C4-2B (cell line): ENCODE measurements at regions not wholly inside any gene's neighbourhood (a gene's known extent, or its start where the extent isn't known, plus 50 kb on each side); places are given as distances from the start of the nearest gene placed in this dataset.

ENCODE experiments used
- H3K27ac ChIP-seq: fragments of 450-650 bp; 2 replicates; pipeline ENCODE4 v1.5.1; 2017
- ZFX ChIP-seq: fragments of 450-650 bp; IDR thresholded peaks from 2 replicates; pipeline ENCODE4 v1.6.1; 2017
- TF ChIP-seq, protein P1 (sequence below): fragments of 450-650 bp; conservative IDR thresholded peaks from 2 replicates; pipeline ENCODE4 v1.5.1; 2017; ENCODE audit warnings: mild to moderate bottlenecking

GRCh38 chr2:146119586-146119985 lies 1599.7 kb upstream of the ZEB2 start:
- H3K27ac ChIP-seq, result no peak overlapping the region
- TF ChIP-seq, protein P1, sequence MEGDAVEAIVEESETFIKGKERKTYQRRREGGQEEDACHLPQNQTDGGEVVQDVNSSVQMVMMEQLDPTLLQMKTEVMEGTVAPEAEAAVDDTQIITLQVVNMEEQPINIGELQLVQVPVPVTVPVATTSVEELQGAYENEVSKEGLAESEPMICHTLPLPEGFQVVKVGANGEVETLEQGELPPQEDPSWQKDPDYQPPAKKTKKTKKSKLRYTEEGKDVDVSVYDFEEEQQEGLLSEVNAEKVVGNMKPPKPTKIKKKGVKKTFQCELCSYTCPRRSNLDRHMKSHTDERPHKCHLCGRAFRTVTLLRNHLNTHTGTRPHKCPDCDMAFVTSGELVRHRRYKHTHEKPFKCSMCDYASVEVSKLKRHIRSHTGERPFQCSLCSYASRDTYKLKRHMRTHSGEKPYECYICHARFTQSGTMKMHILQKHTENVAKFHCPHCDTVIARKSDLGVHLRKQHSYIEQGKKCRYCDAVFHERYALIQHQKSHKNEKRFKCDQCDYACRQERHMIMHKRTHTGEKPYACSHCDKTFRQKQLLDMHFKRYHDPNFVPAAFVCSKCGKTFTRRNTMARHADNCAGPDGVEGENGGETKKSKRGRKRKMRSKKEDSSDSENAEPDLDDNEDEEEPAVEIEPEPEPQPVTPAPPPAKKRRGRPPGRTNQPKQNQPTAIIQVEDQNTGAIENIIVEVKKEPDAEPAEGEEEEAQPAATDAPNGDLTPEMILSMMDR, result no peak
- no peak for TF ChIP-seq ZFX

DNA sequence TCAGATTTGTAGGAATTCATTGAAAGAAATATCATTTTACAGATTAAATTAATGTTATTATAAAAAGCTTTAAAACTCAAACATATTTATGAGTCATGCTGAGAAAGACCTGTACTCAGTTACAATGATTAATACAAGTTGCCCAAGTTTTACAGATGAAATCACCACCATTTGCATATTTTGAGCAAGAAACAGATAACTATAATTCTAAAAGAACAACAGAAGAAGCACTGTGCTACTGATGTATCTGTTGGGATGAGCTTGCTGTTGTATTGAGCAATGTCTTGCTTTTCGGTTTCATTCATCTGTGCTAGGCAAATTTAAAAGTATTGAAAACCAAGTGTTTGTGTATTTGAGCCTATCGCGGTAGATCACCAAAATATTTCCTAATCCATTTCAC lies 1589.1 kb upstream of the ZEB2 start:
- TF ChIP-seq ZFX, result no peak
- TF ChIP-seq, protein P1, result no peak
- H3K27ac ChIP-seq, result no peak overlapping the region

DNA sequence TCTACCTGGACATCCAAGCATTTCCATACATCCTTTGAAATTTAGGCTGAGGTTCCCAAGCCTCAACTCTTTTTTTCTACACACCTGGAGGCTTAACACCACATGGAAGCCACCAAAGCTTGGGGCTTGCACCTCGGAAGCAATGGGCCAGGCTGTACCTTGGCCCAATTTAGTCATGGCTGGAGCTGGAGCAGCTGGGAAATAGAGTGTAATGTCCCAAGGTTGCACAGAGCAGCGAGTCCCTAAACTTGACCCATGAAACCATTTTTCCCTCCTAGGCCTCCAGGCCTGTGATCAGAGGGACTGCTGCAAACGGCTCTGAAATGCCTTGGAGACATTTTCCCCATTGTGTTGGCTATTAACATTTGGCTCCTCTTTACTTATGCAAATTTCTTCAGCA lies 1574.3 kb upstream of the ZEB2 start:
- H3K27ac ChIP-seq, result no peak overlapping the region
- TF ChIP-seq ZFX, result no peak
- TF ChIP-seq, protein P1, result no peak

GRCh38 chr2:146081459-146081858 lies 1561.5 kb upstream of the ZEB2 start:
- H3K27ac ChIP-seq, result no peak overlapping the region
- no peak for TF ChIP-seq ZFX
- TF ChIP-seq, protein P1, result no peak

DNA sequence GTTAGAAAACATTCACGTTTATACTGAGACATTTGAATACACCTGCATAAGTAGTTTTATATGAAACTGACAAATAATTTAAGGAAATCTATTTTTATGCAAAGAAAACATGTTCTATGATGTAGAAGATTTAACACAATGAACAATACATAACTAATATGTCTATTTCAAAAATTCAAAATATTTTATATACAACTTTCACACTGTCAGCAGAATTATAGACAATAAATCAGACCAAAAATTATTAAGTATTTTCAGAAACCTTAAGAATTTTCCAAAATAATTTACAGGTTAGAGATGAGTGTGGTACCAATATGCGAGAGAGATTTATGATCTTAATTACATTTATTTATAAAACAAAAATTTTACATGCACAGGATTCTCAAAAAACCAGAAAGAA lies 1561.0 kb upstream of the ZEB2 start:
- TF ChIP-seq, protein P1, result no peak
- no peak for TF ChIP-seq ZFX
- H3K27ac ChIP-seq, result no peak overlapping the region

DNA sequence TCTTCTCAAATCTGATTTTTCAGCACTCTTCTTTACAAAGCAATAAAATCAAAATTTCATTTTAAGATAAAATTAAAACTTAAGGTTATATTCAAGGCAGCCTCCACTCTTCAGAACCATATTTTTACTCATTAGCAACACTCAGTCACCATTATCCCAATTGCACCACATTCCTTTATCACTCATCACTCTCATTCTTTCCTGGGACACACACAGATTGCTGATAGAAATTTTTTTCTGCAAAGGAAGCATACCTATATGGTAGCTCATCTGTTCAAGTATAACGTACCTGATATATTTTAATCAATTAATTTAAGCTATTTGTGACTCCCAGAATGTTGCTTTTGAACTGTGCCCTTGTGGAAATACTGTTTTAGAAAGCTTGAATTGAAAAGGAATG lies 1559.3 kb upstream of the ZEB2 start:
- no peak for TF ChIP-seq ZFX
- TF ChIP-seq, protein P1, result no peak

GRCh38 chr2:146077156-146077555 lies 1557.2 kb upstream of the ZEB2 start:
- TF ChIP-seq, protein P1, result no peak
- TF ChIP-seq ZFX, result no peak
- no peak overlapping the region for H3K27ac ChIP-seq

More for the DNA sequence above, 1559.3 kb upstream of the ZEB2 start:
- no peak overlapping the region for H3K27ac ChIP-seq
